ENCODE measurements at regions not wholly inside any gene's neighbourhood (a gene's known extent, or its start where the extent isn't known, plus 50 kb on each side); places are given as distances from the start of the nearest gene placed in this dataset.
"Not testable (repeated sequence)": the region's sequence is repeated elsewhere in the genome, so short reads cannot be mapped to it uniquely, and the experiment has no call there.

DNA sequence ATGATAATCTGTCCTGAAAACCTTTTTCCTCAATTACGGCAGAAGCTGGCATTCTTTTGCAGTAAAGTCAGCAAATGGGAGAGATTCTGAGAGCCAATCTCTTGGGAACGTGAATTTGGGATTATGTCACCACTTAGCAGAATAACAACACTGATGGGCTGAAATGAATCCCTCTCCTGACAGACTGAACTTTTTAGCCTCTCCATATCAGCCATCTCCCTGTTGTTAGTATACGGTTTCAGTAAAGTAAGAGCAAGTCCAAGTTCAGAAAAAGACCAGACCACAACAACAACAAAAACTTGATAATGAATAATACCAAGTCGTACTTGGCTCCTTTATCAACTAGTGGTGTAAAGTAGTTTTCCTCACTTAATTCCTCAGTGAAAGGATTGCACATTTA lies 1048.8 kb downstream of the GATA3 start:
- DNase-seq (ENCODE audit: low read depth, low spot score) = no peak
- TF ChIP-seq CTCF (IDR thresholded peaks at IDR 0.05; ENCODE audit: low read depth, low read length) = no peak
- ChIA-PET CTCF (no interaction called here), POLR2A (no interaction called here)
- Histone ChIP-seq H3K4me3 (ENCODE audit: low read depth, low read length) (no peak overlapping the region), H3K27me3 (ENCODE audit: control insufficient read depth, insufficient read depth, low read length) (no peaks in the 10 kb centered on the region), H3K9me3 (ENCODE audit: control insufficient read depth, insufficient read depth, low read length) (peaks cover 3% of the 10 kb centered on the region; the same call in 1 of the 2 replicates), H3K27ac (ENCODE audit: low read depth, low read length) (no peak overlapping the region)

DNA sequence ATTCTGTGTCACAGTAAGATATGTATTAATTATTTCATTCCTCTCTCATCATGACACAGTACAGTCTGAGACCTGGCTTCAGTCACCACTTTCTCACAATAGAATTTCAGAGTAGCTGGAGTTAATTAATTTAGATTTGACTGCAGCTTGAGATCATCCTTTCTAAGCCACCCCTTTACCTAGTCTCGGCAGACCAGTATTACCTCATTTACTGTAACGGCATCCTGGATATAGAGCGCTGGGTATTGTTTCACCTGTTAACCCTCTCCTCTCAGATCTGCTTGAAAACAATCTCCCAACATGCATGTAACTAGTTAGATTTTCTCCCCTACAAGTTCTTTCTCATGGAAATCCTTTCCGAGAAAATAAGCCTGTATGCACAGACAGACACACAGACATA lies 1057.5 kb downstream of the GATA3 start:
- Histone ChIP-seq H3K4me3 (ENCODE audit: low read depth, low read length) (no peak overlapping the region), H3K27me3 (ENCODE audit: control insufficient read depth, insufficient read depth, low read length) (no peaks in the 10 kb centered on the region), H3K27ac (ENCODE audit: low read depth, low read length) (no peak overlapping the region), H3K9me3 (ENCODE audit: control insufficient read depth, insufficient read depth, low read length) (no peaks in the 10 kb centered on the region)
- CTCF ChIA-PET = no interaction called here
- TF ChIP-seq CTCF (IDR thresholded peaks at IDR 0.05; ENCODE audit: low read depth, low read length) = no peak
- no peak for DNase-seq (ENCODE audit: low read depth, low spot score)
- POLR2A ChIA-PET = no interaction called here

DNA sequence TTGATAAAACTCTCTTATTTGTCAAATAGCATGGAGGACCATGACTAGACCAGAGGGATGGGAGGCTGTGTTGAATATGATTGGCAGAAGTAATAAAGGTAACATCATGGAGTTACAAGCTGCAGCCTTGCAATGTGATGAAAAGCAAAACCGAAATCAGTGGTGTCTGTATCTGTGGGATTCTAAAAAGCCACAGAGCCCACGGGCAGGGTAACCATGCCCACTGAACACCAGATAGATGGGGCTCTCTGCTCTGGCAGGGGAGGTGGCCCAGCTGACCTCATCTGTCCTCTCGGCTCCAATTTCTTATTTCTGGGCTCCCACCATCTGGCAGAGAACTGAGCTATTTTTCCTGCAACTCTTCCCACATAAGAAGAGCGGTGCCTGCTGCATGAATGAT lies 1072.2 kb downstream of the GATA3 start:
- Histone ChIP-seq H3K27me3 (ENCODE audit: control insufficient read depth, insufficient read depth, low read length) (no peaks in the 10 kb centered on the region), H3K4me3 (ENCODE audit: low read depth, low read length) (no peak overlapping the region), H3K27ac (ENCODE audit: low read depth, low read length) (no peak overlapping the region), H3K9me3 (ENCODE audit: control insufficient read depth, insufficient read depth, low read length) (peaks cover 4% of the 10 kb centered on the region; the same call in 1 of the 2 replicates)
- ChIA-PET POLR2A (no interaction called here), CTCF (interaction anchor here (0.7 kb wide), 1 partner anchor 1098 kb away, joined by 3 read pairs; no protein-coding TSS in a partner anchor)
- TF ChIP-seq CTCF (IDR thresholded peaks at IDR 0.05; ENCODE audit: low read depth, low read length) = no peak
- DNase-seq (ENCODE audit: low read depth, low spot score) = no peak

DNA sequence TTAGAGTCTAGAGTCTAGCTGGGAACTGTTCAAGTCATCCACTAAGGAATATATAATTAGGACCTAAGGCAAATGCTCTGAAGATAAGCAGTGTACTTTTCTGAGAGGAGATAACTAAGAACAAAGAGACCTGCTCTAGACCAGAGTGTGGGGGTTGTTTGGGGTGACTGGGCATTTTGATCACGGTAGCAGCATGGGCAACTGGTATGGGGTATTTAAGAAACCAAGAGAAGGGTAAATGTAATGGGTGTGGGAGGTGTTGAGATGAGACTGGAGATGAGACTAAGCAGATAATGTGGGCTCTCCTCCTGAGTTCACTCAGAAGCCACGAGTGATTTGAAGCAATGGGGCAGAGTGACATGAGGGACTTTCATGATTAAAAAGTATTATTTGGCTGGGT lies 1082.9 kb downstream of the GATA3 start:
- no peaks in the 10 kb centered on the region for H3K27me3 ChIP-seq (ENCODE audit: control insufficient read depth, insufficient read depth, low read length)
- no peaks in the 10 kb centered on the region; the same call in none of the 2 replicates for H3K9me3 ChIP-seq (ENCODE audit: control insufficient read depth, insufficient read depth, low read length)
- ChIA-PET POLR2A (no interaction called here), CTCF (no interaction called here)
- DNase-seq (ENCODE audit: low read depth, low spot score) = no peak
- H3K4me3 ChIP-seq (ENCODE audit: low read depth, low read length) = no peak overlapping the region
- no peak overlapping the region for H3K27ac ChIP-seq (ENCODE audit: low read depth, low read length)
- no peak for TF ChIP-seq CTCF (IDR thresholded peaks at IDR 0.05; ENCODE audit: low read depth, low read length)

GRCh38 chr10:9138829-9139228 lies 1084.3 kb downstream of the GATA3 start:
- DNase-seq (ENCODE audit: low read depth, low spot score); POLR2A ChIA-PET; CTCF ChIA-PET; H3K4me3 ChIP-seq (ENCODE audit: low read depth, low read length); H3K9me3 ChIP-seq (ENCODE audit: control insufficient read depth, insufficient read depth, low read length); H3K27ac ChIP-seq (ENCODE audit: low read depth, low read length); H3K27me3 ChIP-seq (ENCODE audit: control insufficient read depth, insufficient read depth, low read length): not testable (repeated sequence)

DNA sequence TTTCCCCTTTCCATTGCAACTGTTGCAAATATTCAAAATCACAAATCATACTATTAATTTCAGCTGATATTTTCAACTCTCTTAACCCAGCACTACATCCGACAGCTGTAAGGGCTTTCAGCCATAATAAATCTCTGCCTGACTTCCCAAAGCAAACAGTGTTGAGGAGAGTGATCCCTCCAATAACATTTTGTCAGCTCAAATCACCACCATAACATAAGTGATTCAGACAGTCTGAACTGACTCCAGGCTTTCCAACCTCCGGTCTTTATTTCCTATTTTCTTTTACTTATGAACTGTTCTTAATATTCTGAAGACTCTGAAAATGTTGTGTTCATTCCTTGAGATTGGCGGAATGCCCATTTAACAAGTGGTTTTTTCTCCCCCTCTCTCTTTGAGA lies 1085.9 kb downstream of the GATA3 start:
- no peaks in the 10 kb centered on the region for H3K27me3 ChIP-seq (ENCODE audit: control insufficient read depth, insufficient read depth, low read length)
- TF ChIP-seq CTCF (IDR thresholded peaks at IDR 0.05; ENCODE audit: low read depth, low read length) = no peak
- DNase-seq (ENCODE audit: low read depth, low spot score) = no peak

More for the DNA sequence above, 1085.9 kb downstream of the GATA3 start:
- CTCF ChIA-PET = interaction anchor here (0.6 to 1.6 kb wide), 2 partner anchors 70 to 1453 kb away, joined by 3 to 4 read pairs; no protein-coding TSS in a partner anchor
- Histone ChIP-seq H3K9me3 (ENCODE audit: control insufficient read depth, insufficient read depth, low read length) (no peaks in the 10 kb centered on the region; the same call in none of the 2 replicates), H3K4me3 (ENCODE audit: low read depth, low read length) (no peak overlapping the region), H3K27ac (ENCODE audit: low read depth, low read length) (no peak overlapping the region)
- POLR2A ChIA-PET = no interaction called here

All from AG04450 (cell line).